Osteoblast (primary cell): ENCODE measurements at regions not wholly inside any gene's neighbourhood (a gene's known extent, or its start where the extent isn't known, plus 50 kb on each side); places are given as distances from the start of the nearest gene placed in this dataset.

Experiments used
- DNase-seq: peaks from one replicate; pipeline ENCODE4 v3.0.0; 2011; ENCODE audit warnings: low spot score, mixed read lengths; ENCODE audit not compliant: insufficient read length; ENCODE audit errors: missing footprints
- H2AFZ ChIP-seq: 2 replicates; pipeline ENCODE4 v1.6.0; 2011; ENCODE audit warnings: mild to moderate bottlenecking, low read length
- H3K27ac ChIP-seq: 2 replicates; pipeline ENCODE4 v1.5.1; 2011; ENCODE audit warnings: mild to moderate bottlenecking, low read depth, low read length, moderate library complexity
- H3K27me3 ChIP-seq: 2 replicates; pipeline ENCODE4 v1.6.0; 2012; ENCODE audit warnings: mild to moderate bottlenecking, control low read depth, inconsistent platforms, low read length, moderate library complexity; ENCODE audit not compliant: insufficient read depth
- H3K36me3 ChIP-seq: 2 replicates; pipeline ENCODE4 v1.5.1; 2011; ENCODE audit warnings: mild to moderate bottlenecking, low read length, control low read depth, moderate library complexity; ENCODE audit not compliant: insufficient read depth
- H3K4me1 ChIP-seq: 2 replicates; pipeline ENCODE4 v1.5.1; 2011; ENCODE audit warnings: mild to moderate bottlenecking, low read length, control low read depth, moderate library complexity; ENCODE audit not compliant: insufficient read depth
- H3K4me2 ChIP-seq: 2 replicates; pipeline ENCODE4 v1.6.0; 2011; ENCODE audit warnings: mild to moderate bottlenecking, low read length; ENCODE audit not compliant: insufficient read depth
- H3K4me3 ChIP-seq: fragments of 200-600 bp; sonication (generic); 3 replicates; pipeline ENCODE4 v1.5.1; 2012; ENCODE audit warnings: mild to moderate bottlenecking, low read length, inconsistent platforms; ENCODE audit not compliant: insufficient read depth
- H3K79me2 ChIP-seq: 2 replicates; pipeline ENCODE4 v1.6.0; 2012; ENCODE audit warnings: mild to moderate bottlenecking, low read length, control low read depth, inconsistent platforms; ENCODE audit not compliant: insufficient read depth
- H3K9me3 ChIP-seq: 2 replicates; pipeline ENCODE4 v1.5.1; 2011; ENCODE audit warnings: low read depth, low read length, control low read depth
- H4K20me1 ChIP-seq: 2 replicates; pipeline ENCODE4 v1.6.0; 2012; ENCODE audit warnings: mild to moderate bottlenecking, low read length, control low read depth; ENCODE audit not compliant: insufficient read depth
- CTCF ChIP-seq: IDR thresholded peaks from 2 replicates; pipeline ENCODE4 v1.5.1; 2011; ENCODE audit warnings: mild to moderate bottlenecking, low read depth, low read length, moderate library complexity; ENCODE audit errors: extremely low read depth

- H2AFZ ChIP-seq, result no peak overlapping the region
- H3K79me2 ChIP-seq, result no peaks in the 10 kb centered on the region
- no peaks in the 10 kb centered on the region for H3K9me3 ChIP-seq
- H3K4me1 ChIP-seq, result peaks cover 16% of the 10 kb centered on the region
- no peak overlapping the region for H3K4me2 ChIP-seq
- DNase-seq, result no peak
- no peak overlapping the region for H3K27ac ChIP-seq
- no peaks in the 10 kb centered on the region for H4K20me1 ChIP-seq
- H3K36me3 ChIP-seq, result no peaks in the 10 kb centered on the region
- no peak overlapping the region for H3K4me3 ChIP-seq
- H3K27me3 ChIP-seq, result peaks cover 3% of the 10 kb centered on the region
- no peak for TF ChIP-seq CTCF
Observed at GRCh38 chr10:129093641-129094040, 373.4 kb upstream of the MGMT start.

- H3K9me3 ChIP-seq, result no peaks in the 10 kb centered on the region
- H3K36me3 ChIP-seq, result no peaks in the 10 kb centered on the region
- H2AFZ ChIP-seq, result no peak overlapping the region
- H3K27ac ChIP-seq, result no peak overlapping the region
- H4K20me1 ChIP-seq, result no peaks in the 10 kb centered on the region
- no peak for TF ChIP-seq CTCF
- H3K4me1 ChIP-seq, result peaks cover 16% of the 10 kb centered on the region
- H3K79me2 ChIP-seq, result no peaks in the 10 kb centered on the region
- no peak for DNase-seq
- no peak overlapping the region for H3K4me2 ChIP-seq
- H3K27me3 ChIP-seq, result peaks cover 3% of the 10 kb centered on the region
- H3K4me3 ChIP-seq, result no peak overlapping the region
Observed at GRCh38 chr10:129094233-129094632, 372.8 kb upstream of the MGMT start.

GRCh38 chr10:129094861-129095260 is 372.2 kb upstream of the MGMT start:
- H2AFZ ChIP-seq, result no peak overlapping the region
- H3K9me3 ChIP-seq, result no peaks in the 10 kb centered on the region
- H4K20me1 ChIP-seq, result no peaks in the 10 kb centered on the region
- TF ChIP-seq CTCF, result no peak
- peaks cover 16% of the 10 kb centered on the region for H3K4me1 ChIP-seq
- no peak overlapping the region for H3K27ac ChIP-seq
- DNase-seq, result no peak
- no peaks in the 10 kb centered on the region for H3K79me2 ChIP-seq
- H3K36me3 ChIP-seq, result no peaks in the 10 kb centered on the region
- no peak overlapping the region for H3K4me2 ChIP-seq
- peaks cover 3% of the 10 kb centered on the region for H3K27me3 ChIP-seq
- H3K4me3 ChIP-seq, result no peak overlapping the region

- Histone ChIP-seq H3K36me3 (no peaks in the 10 kb centered on the region), H3K9me3 (no peaks in the 10 kb centered on the region), H3K4me1 (peaks cover 16% of the 10 kb centered on the region), H3K27ac (no peak overlapping the region), H3K4me3 (no peak overlapping the region), H3K27me3 (peaks cover 3% of the 10 kb centered on the region), H3K4me2 (no peak overlapping the region), H4K20me1 (no peaks in the 10 kb centered on the region), H3K79me2 (no peaks in the 10 kb centered on the region), H2AFZ (no peak overlapping the region)
- DNase-seq, result no peak
- TF ChIP-seq CTCF, result no peak
Observed at GRCh38 chr10:129095680-129096064, 371.4 kb upstream of the MGMT start.
